ENCODE measurements at regions not wholly inside any gene's neighbourhood (a gene's known extent, or its start where the extent isn't known, plus 50 kb on each side); places are given as distances from the start of the nearest gene placed in this dataset.

DNA sequence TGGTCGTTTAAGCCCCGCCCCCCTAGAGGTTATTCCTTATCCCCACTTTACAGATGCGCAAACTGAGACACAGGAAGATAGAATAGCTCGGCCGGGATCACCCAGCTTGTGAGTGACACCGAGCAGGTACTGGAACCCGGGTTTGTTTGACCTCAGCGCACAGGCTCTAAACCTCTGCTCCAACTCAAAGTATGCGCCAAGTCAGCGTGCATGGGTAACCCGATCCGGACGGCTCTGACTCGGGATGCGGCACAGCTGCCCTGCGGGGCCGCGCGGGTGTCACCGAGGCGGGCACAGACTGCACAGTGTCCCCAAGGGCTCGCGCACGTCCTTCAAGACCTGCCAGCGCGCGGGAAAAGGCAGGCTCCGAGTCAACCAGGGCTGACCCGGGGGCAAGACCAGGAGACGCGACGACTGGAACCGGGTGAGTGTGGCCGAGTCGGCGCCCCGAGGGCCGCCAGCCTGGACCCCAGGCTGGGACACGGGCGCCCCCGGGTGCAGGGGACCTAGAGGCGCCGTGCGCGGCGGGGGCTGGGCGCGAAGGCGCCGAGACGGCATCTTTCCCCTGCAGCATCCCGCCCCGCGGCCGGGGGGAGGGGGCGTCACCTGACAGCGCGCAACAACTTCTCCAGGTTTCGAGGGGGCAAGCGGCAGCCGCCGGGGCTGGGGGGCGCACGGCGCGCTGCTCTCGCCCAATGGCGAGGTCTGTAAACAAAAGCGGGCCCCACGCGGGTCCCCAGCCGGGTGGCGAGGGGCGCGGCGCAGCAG is 101.9 kb upstream of the SOD1 start:
- no peak for TF ChIP-seq GATA2 (IDR thresholded peaks at IDR 0.05; ENCODE audit: low read depth, low read length)
- no peak for TF ChIP-seq GATA3 (IDR thresholded peaks at IDR 0.05; ENCODE audit: low read depth, low read length)

All from SH-SY5Y (cell line).